ENCODE measurements at regions not wholly inside any gene's neighbourhood (a gene's known extent, or its start where the extent isn't known, plus 50 kb on each side); places are given as distances from the start of the nearest gene placed in this dataset.
"Not testable (repeated sequence)": the region's sequence is repeated elsewhere in the genome, so short reads cannot be mapped to it uniquely, and the experiment has no call there.

- no peak for DNase-seq
- H3K27ac Mint-ChIP-seq (ENCODE audit: unreplicated experiment), result no peak overlapping the region
- H3K36me3 Mint-ChIP-seq (ENCODE audit: unreplicated experiment), result no peaks in the 10 kb centered on the region
- H3K27me3 Mint-ChIP-seq (ENCODE audit: unreplicated experiment), result no peaks in the 10 kb centered on the region
- peaks cover 4% of the 10 kb centered on the region for H3K4me1 Mint-ChIP-seq (ENCODE audit: low read depth, unreplicated experiment)
- no peak overlapping the region for H3K4me3 Mint-ChIP-seq (ENCODE audit: unreplicated experiment)
- TF ChIP-seq CTCF (IDR thresholded peaks at IDR 0.05; ENCODE audit: partially characterized antibody, unreplicated experiment), result no peak
- peaks cover 10% of the 10 kb centered on the region for H3K9me3 Mint-ChIP-seq (ENCODE audit: unreplicated experiment)
Observed at GRCh38 chr13:100767192-100767591, 92.6 kb upstream of the TMTC4 start.

- H3K27me3 Mint-ChIP-seq (ENCODE audit: unreplicated experiment); H3K27ac Mint-ChIP-seq (ENCODE audit: unreplicated experiment); DNase-seq; H3K4me3 Mint-ChIP-seq (ENCODE audit: unreplicated experiment); H3K4me1 Mint-ChIP-seq (ENCODE audit: low read depth, unreplicated experiment); H3K9me3 Mint-ChIP-seq (ENCODE audit: unreplicated experiment); H3K36me3 Mint-ChIP-seq (ENCODE audit: unreplicated experiment): not testable (repeated sequence)
Observed at GRCh38 chr13:100766570-100766969, 92.0 kb upstream of the TMTC4 start.

- no peak overlapping the region for H3K27ac Mint-ChIP-seq (ENCODE audit: unreplicated experiment)
- no peak overlapping the region for H3K4me3 Mint-ChIP-seq (ENCODE audit: unreplicated experiment)
- no peak for TF ChIP-seq CTCF (IDR thresholded peaks at IDR 0.05; ENCODE audit: partially characterized antibody, unreplicated experiment)
- H3K27me3 Mint-ChIP-seq (ENCODE audit: unreplicated experiment), result no peaks in the 10 kb centered on the region
- no peak for DNase-seq
- H3K36me3 Mint-ChIP-seq (ENCODE audit: unreplicated experiment), result peaks cover 2% of the 10 kb centered on the region
- H3K4me1 Mint-ChIP-seq (ENCODE audit: low read depth, unreplicated experiment), result peaks cover 5% of the 10 kb centered on the region
- H3K9me3 Mint-ChIP-seq (ENCODE audit: unreplicated experiment), result peaks cover 4% of the 10 kb centered on the region
Observed at GRCh38 chr13:100764937-100765336, 90.3 kb upstream of the TMTC4 start.

- H3K27ac Mint-ChIP-seq (ENCODE audit: unreplicated experiment), result peak overlapping the region; percentile 91
- H3K4me1 Mint-ChIP-seq (ENCODE audit: low read depth, unreplicated experiment); DNase-seq; H3K27me3 Mint-ChIP-seq (ENCODE audit: unreplicated experiment); H3K4me3 Mint-ChIP-seq (ENCODE audit: unreplicated experiment); H3K36me3 Mint-ChIP-seq (ENCODE audit: unreplicated experiment); H3K9me3 Mint-ChIP-seq (ENCODE audit: unreplicated experiment): not testable (repeated sequence)
Observed at GRCh38 chr13:100762126-100762525, 87.5 kb upstream of the TMTC4 start.

- Mint-ChIP-seq H3K9me3 (ENCODE audit: unreplicated experiment) (peaks cover 7% of the 10 kb centered on the region), H3K4me1 (ENCODE audit: low read depth, unreplicated experiment) (peaks cover 34% of the 10 kb centered on the region), H3K27me3 (ENCODE audit: unreplicated experiment) (peaks cover 7% of the 10 kb centered on the region), H3K36me3 (ENCODE audit: unreplicated experiment) (peaks cover 5% of the 10 kb centered on the region), H3K4me3 (ENCODE audit: unreplicated experiment) (no peak overlapping the region), H3K27ac (ENCODE audit: unreplicated experiment) (no peak overlapping the region)
- TF ChIP-seq CTCF (IDR thresholded peaks at IDR 0.05; ENCODE audit: partially characterized antibody, unreplicated experiment), result no peak
- DNase-seq, result no peak
Observed at GRCh38 chr13:100755891-100756290, 81.3 kb upstream of the TMTC4 start.

GRCh38 chr13:100754459-100754858, 79.9 kb upstream of the TMTC4 start:
- peaks cover 33% of the 10 kb centered on the region for H3K4me1 Mint-ChIP-seq (ENCODE audit: low read depth, unreplicated experiment)
- DNase-seq, result no peak
- no peak for TF ChIP-seq CTCF (IDR thresholded peaks at IDR 0.05; ENCODE audit: partially characterized antibody, unreplicated experiment)
- H3K9me3 Mint-ChIP-seq (ENCODE audit: unreplicated experiment), result peaks cover 7% of the 10 kb centered on the region
- H3K27me3 Mint-ChIP-seq (ENCODE audit: unreplicated experiment), result peaks cover 7% of the 10 kb centered on the region
- H3K27ac Mint-ChIP-seq (ENCODE audit: unreplicated experiment), result peak overlapping the region; percentile 99
- H3K36me3 Mint-ChIP-seq (ENCODE audit: unreplicated experiment), result no peaks in the 10 kb centered on the region
- peak overlapping the region; percentile 38 for H3K4me3 Mint-ChIP-seq (ENCODE audit: unreplicated experiment)

All from glutamatergic neuron (in vitro differentiated cells).